Forelimb muscle (tissue), 1 donor: ENCODE measurements at regions not wholly inside any gene's neighbourhood (a gene's known extent, or its start where the extent isn't known, plus 50 kb on each side); places are given as distances from the start of the nearest gene placed in this dataset.

Experiments
- DNase-seq: peaks from one replicate; pipeline ENCODE4 v3.0.0-alpha.2; 2013; ENCODE audit warnings: low read depth

DNA sequence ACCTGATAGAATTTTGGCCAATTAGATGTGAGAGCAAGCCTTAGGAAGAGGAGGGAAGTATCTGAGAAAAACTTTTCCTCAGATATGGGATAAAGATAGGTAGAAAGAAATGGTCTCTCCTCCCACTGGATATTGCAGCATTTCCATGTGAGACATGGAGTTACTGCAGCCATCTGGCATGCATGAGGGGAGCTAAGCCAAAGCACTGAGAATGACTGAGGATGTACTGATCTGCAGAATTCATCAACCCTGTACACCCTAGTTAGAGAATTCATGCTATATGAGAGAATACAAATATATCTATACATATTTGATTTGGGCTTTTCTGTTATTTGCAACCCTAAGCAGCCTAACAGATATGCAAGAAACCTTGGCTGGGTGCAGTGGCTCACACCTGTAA is 52.5 kb upstream of the RPL34 start:
- no peak for DNase-seq

DNA sequence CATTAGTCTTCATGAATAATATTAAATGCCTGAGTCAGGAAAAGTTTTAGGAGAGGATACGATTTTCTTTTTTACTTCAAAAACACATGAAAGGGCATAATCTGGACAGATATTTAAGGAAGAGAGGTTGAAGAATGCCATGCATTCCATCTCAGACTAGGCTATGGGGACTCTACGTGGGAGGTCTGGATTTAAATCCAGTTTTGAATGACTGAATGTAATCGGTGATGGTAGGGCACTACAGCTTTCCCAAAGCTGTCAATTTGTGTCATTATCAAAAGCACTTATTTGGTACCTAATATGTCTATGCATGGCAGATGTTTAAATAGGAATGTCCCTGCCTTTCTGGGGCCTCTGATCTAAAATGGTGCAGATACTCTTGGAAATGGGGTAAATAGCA is 59.3 kb upstream of the RPL34 start:
- no peak for DNase-seq

DNA sequence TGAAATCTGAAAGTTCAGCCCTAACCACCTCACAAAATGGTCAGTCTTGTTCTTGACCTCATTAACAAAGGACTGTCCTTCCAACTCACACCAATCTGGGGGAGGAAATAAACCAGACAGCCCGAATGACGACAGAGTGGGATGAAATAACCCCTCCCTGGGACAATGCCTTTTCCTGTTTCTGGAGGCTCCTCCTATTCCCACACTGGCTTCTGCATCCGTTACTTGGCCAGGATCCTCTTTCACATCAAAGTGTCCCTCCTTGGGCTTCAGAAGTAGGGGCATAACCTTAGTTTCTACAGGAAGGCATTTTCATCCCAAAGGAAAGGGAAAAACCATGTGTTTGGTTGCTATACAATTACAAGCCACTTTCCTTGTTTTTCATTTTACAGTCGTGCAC is 59.8 kb upstream of the RPL34 start:
- DNase-seq = no peak

DNA sequence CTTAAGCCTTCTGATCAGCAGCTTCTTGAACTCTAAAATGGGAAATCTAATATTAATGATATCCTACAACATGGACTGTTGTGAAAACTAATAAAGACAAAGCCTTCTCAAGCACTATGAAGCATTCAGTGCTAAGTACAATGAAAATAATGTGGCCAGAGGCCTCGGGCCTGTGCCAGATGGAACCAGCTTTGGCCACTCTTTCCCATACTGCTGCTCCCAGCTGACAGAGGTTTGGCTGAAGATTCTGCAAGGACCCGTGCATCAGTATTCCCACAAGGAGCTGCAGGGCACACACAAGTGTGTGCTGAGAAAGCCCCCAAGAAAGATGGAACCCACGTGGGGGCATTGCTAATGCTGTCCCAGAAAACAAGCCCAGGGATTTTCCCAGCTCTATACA is 60.5 kb upstream of the RPL34 start:
- no peak for DNase-seq

DNA sequence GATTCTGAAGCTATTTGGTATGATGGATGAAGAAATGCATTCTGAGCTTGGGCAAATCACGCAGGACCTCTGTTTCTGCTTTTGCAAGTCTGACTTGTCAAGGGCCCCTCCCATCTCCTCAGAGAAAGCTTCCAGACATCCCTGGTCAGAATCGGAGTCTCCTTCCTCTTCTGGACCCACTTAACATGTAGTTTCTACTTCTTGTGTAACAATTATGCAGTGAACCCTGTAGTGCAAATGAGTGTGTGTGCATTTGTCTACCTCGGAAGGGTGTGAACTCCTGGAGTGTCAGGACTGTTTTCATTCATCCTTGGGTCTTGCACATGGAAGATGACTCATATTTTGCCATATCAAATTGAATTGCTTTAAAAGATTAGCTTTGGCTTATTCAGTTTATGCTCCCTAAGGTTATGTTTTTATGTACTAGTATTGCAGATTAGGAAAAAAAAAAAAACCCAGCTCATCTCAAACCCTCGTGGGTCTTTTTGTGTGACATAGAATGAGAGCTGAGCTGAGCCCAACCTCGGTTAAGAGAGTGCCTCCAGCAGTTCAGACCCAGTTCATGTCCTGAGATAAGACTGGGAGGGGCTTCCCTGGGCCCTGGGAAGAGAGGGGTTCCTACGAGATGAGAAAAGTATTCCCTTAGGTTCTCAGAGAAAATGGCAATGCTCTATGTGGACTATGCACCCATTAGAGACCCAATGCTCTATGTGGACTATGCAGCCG is 61.1 kb upstream of the RPL34 start:
- DNase-seq = no peak

DNA sequence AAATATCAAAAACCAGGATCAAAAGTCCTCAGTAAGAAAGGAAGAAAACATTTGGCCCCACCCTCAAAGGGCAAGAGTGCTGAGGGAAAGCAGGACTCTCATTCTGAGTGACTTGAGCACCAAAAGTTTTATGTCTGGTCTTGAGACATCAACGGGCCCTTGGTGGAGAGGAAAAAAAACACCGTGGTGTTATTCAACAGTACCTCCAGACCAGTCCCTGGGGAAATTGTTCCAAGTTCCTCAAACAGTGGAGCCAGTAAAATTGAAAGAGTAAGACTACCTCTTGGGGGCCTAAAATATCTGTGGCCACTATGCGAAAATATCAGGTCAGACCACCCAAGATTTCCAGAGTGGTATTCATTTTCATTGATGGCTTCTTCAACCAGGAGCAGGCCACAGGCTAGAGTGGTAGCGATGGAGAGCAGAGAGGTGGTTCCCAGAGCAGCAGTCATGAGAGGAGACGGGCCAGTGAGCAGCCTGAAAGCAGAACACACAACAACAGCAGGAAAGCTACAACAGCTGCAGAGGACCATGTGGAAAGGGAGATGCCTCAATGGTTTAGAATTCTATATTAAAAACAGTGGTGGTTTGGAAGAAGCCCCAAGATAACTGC is 63.7 kb upstream of the RPL34 start:
- DNase-seq = no peak

DNA sequence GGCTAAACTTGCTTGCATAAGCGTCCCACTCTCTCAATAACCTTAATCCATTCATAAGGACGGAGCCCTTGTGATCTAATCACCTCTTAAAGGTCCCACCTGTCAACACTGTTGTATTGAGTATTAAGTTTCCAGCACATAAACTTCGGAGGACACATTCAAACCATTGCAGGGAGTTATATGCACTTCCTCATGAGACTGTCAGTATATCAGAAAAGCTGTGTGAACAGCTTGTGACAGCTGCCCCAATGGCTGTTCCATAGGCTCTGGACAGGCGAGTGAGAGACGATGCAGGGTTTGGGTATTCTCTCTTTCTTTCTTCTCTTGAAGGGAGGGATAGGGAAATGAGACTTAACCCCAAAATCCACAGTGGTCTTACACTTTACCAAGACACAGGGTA is 64.2 kb upstream of the RPL34 start:
- no peak for DNase-seq

DNA sequence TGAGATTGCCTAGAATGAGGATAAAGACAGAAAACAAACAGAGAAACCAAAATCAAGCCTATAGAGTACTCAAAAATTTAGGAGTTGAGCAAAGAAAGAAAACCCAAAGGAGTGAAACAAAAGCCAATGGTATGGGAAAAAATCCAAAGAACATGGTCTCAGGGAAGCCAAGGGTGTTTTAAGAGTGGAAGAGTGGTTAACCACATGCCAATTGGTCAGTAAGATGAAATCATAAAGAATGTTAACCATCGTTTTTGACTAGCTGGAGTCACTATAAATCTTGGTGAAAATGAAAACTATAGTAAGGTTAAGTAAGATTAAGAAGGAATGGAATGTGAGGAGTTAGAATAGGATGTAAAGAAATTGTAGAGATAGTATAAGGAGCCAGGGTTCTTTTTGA is 64.7 kb upstream of the RPL34 start:
- no peak for DNase-seq

DNA sequence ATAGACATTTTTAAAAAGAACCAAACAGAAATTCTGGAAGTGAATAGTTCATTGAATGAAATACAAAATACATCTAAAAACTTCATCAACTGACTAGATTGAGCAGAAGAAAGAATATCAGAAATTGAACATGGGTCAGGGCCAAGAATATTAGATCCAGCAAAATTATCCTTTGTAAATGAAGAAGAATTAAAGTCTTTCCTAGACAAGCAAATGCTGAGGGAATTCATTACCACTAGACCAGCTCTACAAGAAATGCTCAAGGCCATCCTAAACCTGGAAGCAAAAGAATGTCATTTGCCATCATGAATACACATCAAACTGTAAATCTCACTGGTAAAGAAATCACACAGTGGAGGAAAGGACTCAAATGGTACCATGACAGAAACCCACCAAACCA is 72.7 kb upstream of the RPL34 start:
- DNase-seq = no peak

DNA sequence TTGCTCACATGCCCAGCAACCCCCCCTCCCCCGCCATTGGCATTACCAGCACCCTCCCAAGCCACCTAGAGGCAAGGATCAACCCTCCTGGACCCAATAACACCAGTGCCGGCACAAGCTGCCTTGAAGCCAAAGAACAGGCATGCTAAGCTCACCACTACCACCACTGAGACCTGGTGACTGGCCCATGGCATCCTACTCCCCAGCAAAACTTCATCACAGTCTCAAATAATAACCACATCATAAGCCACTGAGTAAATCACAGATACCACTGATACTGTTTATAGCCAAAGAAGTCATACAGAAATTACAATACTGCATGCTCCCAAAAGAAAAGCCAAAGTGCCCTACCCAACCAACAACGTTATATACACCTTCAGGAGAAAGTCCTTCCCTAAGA is 73.6 kb upstream of the RPL34 start:
- no peak for DNase-seq

DNA sequence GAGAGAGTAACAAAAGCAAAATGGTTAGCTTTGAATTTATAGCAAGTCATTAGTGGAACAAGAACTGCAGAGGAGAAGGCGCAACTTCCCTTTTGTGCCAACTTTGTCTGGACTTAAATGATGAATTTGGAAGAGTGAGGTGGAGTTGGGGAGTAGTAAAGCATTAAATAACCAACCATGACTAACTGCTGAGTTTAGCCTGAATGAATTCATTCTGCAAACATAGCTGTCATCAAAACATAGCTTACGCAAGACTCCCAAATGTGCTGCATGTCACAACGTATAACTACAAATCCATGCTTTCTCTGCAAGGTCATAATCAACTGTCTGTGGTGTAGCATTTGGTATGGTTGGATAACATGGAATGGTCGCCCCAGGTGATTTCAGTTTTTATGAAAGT is 75.9 kb upstream of the RPL34 start:
- DNase-seq = no peak

DNA sequence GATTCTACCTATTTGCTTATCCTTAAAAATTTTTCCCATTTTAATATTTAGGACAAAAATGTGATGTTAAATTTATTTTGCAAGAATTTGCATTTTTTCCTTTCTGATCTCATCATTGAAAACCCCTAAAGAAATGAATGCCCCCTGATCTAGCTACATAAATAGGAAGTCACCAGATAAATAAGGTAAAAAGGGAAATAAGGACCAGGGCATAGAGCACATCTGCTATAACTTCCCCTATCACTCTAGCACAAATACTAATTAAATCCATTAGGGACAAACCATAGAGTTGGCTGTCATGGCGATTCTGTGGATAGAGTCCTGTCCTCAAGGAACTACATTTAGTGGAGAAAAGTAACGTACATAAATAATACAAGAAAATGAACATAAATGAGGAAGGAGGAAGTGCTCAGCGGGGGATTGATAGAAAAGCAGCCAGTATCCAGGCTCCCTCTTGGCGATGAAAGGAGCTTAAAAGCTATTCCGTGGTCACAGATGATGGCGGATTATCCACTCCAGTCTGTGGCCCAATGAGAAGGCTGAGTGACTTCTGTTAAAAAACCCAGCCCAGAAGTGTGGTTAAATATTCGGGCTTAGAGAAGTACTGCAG is 76.9 kb upstream of the RPL34 start:
- DNase-seq = no peak

DNA sequence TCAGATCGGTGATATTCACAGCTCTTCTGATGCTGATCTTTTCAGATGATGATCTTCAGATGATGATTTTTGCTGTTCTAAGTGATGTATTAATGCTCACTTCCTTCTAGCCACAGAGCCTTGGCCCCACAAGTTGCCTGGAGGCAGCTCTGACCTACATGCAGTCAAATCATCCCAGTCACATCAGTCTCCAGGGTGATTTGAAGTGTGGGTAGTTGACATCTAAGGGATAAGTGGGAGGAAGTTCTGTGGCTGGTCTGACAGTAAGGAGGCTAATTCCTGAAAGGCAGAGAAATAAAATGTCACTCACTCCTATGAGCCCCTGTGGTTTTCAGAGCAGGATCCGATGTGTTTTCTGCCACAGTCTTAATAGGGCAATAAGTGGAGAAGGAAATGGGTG is 79.8 kb upstream of the RPL34 start:
- DNase-seq = no peak

DNA sequence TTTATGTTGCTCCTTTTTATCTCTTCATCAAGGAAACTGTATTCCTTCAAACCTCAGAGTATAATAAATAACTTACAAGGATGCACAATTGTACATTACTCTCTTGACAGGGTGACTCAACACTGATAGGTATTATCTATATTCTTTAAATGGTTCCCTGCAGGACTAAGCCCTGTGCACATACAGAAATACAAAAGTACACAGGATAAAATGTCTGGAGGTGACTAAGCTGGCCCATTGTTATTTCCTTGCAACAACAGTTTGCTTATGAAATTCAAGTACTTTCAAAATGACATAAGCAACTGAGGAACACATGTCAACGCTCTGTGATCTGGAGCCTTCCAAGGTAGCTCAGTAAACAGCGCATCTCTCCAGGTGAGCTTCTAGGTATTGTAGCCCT is 83.8 kb upstream of the RPL34 start:
- DNase-seq = no peak

DNA sequence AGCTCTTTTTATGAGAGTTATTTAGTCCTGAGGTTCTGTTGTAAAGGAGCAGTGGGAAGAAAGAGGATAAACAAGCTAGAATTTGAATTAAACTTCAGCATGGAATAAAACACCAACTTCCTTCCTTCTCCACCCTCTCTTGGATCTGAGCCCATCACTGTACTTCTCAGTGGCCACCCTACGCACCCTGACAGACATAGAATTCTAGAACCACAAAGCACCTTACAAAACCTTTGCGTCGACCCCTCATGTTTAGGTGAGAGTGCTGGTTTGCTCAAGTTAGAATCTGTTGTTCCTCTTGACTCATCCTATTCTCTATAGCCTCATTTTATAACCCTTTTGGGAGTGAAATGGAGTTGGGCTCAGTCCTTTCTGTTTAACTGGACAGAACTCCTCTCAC is 84.6 kb upstream of the RPL34 start:
- no peak for DNase-seq

DNA sequence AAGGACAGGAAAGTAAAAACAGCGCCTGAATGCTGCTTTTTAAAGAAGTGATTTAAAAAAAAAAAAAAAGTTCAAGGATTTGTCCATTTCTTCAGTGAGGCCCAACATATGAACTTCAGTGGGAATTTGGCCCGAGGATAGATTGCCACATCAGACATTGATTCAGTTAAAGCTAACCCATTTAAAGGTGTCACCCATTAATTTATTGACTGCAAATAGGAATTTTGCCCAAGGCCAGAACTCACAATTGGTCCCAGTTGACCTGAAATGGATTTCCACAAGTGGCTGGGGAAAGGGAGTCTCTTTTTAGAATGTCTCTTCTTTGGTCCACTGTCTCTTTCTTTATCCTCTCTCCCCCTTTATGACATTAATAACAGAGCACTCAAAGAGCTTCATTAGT is 86.5 kb upstream of the RPL34 start:
- DNase-seq = no peak

DNA sequence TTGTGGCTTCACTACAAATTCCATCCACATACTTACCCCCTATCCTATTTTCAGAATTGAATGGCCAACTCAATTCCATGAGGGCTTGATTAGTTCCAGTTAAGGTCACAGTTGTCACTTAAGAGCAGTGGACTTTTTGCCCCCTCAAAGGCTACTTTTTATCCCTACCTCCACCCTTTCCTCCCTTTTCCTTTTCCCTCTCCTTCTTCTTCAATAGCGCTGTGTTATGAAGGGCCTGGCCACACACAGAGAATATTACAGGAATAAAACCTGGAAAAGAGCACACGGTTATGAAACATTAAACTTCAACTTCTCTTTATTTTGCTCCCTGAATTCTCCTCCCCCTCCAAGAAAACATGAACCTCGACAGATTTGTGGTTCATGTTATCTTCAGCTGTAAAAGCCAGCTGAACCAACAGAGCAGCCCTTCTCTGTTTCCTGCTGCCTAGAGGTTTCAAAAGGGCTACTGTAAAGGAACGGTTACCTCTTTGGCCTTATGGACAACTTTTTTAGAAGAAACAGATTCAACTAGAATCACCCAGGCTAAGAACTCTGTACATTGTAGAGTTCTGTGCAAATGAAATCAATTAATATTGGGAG is 87.0 kb upstream of the RPL34 start:
- no peak for DNase-seq

DNA sequence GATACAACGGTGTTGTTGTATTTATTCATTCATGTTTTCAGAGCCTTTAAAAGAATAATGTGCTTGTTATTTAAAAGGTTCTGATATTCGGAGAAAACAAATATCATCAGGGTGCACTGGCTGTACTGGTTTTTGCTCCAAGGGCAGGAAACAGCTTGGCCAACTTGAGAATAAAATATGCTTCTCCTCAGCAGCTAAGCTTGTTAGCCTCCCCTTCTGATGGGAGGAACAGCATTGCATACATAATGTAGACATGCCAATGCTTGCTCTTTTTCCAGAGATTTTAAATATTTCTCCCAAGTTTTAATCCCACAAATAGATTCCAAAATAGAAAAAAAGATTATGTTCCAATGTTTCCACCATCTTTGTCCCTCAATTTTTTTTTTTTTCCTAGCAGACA is 87.6 kb upstream of the RPL34 start:
- no peak for DNase-seq

DNA sequence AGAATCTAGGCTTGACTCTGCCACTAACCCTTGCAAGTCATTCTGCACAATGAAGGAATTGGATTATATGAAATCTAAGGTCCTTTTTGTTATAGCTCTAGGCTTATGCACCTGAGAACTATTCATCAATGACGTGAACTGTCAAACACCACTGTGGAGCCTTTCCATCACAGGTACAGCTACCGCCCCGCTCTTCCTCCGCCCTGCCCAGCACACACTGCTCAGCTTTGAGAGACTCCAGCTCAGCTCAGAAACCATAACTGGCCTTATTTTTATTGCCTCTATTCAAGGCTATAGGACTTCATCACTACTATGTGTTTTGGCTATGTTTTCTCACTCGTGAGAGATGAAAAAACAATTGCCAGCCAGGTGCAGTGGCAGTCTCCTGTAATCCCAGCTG is 88.2 kb upstream of the RPL34 start:
- no peak for DNase-seq

DNA sequence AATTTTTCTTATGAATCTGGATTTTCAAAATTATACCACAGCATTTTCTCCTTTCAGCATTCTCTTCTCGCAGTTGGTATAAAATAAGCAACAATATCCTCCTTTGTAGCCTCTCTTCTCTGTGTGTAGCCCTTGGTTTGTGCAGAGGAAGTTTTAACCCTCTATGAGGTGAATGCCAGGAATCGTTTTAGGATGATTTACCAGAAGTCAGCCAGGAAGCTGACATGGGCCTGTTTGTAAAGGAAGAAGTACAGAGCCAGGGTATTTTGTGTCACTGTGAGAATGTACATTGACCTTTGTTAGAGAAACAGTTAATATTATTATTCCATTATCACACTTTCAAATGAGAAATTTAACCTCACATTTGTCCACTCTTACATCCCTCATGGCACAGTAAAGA is 88.9 kb upstream of the RPL34 start:
- DNase-seq = no peak

DNA sequence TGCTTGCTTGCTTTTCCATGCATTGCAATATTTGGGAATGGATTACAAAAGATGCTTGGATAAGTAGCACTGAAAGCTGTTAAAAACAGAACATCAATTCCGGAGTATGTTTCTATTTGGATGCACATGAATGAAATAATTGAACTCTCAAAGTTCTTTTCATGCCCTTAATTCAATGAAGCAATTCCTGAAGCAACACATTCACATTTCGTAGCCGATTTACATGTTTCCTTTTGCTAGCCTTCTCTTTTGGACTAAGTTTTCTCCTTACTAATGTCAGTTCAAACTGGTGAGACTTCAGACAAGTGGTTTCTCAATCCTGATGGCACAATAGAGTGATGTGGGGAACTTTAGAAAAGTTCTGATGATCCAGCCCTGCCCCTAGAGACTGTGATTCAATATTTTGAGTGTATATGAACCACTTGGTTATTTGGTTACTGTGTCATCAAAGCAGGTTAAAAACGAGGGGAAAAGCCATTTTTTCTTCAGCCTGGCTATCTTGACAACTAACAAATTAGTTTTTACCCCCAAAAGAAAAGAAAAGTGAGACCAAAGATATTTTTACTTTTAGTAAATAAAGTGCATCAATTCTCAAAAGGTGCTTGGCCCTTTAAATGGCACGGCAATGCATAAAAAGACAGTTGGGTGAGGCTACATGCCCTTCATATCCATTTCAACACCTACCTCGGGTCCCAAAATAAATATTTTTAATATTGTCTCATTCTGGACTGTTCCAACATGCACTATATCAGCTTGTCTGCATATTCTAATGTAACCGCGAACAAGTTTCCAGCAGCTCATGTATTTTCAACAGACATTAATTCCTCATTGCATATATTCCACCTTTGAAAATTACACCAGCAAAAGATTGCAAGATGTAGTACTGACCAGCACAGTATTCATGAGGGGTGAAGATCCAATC is 90.1 kb upstream of the RPL34 start:
- no peak for DNase-seq

DNA sequence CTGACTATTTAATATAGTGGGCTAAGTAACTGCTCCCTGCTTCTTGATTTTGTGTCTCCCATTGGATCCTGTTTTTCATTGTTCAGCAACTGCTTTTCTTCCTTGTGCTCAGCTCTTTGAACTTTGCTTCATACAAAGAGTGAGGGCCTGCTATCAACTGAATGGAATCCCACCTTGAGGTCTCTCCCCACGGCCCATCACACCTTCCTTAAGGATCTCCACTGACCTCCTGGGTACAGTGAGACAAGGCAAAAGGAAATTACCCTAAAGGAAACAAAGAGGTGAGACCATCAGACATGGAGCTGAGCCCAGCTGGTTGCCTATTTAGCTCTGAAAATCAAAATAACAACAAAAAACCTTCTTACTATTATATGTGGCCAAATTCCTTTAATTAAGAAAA is 91.3 kb upstream of the RPL34 start:
- DNase-seq = no peak
